ENCODE measurements at regions not wholly inside any gene's neighbourhood (a gene's known extent, or its start where the extent isn't known, plus 50 kb on each side); places are given as distances from the start of the nearest gene placed in this dataset.

- TF ChIP-seq EZH2phosphoT487 (IDR thresholded peaks at IDR 0.05; ENCODE audit: borderline replicate concordance, low read length) = no peak
- no peak for TF ChIP-seq CTCF (conservative IDR thresholded peaks at IDR 0.05; ENCODE audit: low read depth, low read length)
Measured at GRCh38 chr10:6674291-6674690, 94.2 kb upstream of the PRKCQ start.
